NCI-H2107 treated with DMSO at 0.1 percent for 48 hours (cell line): ENCODE measurements at regions not wholly inside any gene's neighbourhood (a gene's known extent, or its start where the extent isn't known, plus 50 kb on each side); places are given as distances from the start of the nearest gene placed in this dataset.

ENCODE experiments used
- DNase-seq: peaks from one replicate; lab custom pipeline; 2025; ENCODE audit not compliant: unreplicated experiment; lab: John Stamatoyannopoulos, UW

GRCh38 chr18:4641771-4642368 lies 186.8 kb upstream of the DLGAP1 start:
- DNase-seq: no peak

GRCh38 chr18:4640349-4641012 lies 185.4 kb upstream of the DLGAP1 start:
- peak; percentile 3 for DNase-seq

- DNase-seq: no peak
Measured at GRCh38 chr18:4639628-4640310, 184.7 kb upstream of the DLGAP1 start.

GRCh38 chr18:4638680-4639079 lies 183.6 kb upstream of the DLGAP1 start:
- no peak for DNase-seq

GRCh38 chr18:4637876-4638275 lies 182.8 kb upstream of the DLGAP1 start:
- DNase-seq: no peak

- DNase-seq: no peak
Measured at GRCh38 chr18:4636967-4637366, 181.9 kb upstream of the DLGAP1 start.

- DNase-seq: no peak
Measured at GRCh38 chr18:4631239-4631638, 176.1 kb upstream of the DLGAP1 start.

- no peak for DNase-seq
Measured at GRCh38 chr18:4605212-4605611, 150.1 kb upstream of the DLGAP1 start.

GRCh38 chr18:4603955-4604354 lies 148.8 kb upstream of the DLGAP1 start:
- DNase-seq: no peak

- no peak for DNase-seq
Measured at GRCh38 chr18:4599312-4599711, 144.2 kb upstream of the DLGAP1 start.

GRCh38 chr18:4597301-4597700 lies 142.2 kb upstream of the DLGAP1 start:
- no peak for DNase-seq

- no peak for DNase-seq
Measured at GRCh38 chr18:4593895-4594294, 138.8 kb upstream of the DLGAP1 start.

- DNase-seq: no peak
Measured at GRCh38 chr18:4593459-4593858, 138.4 kb upstream of the DLGAP1 start.

GRCh38 chr18:4589056-4589800 lies 134.1 kb upstream of the DLGAP1 start:
- DNase-seq: no peak

- no peak for DNase-seq
Measured at GRCh38 chr18:4587204-4587603, 132.1 kb upstream of the DLGAP1 start.

GRCh38 chr18:4586731-4587130 lies 131.6 kb upstream of the DLGAP1 start:
- DNase-seq: no peak

- DNase-seq: no peak
Measured at GRCh38 chr18:4582431-4583335, 127.6 kb upstream of the DLGAP1 start.

GRCh38 chr18:4581966-4582365 lies 126.9 kb upstream of the DLGAP1 start:
- no peak for DNase-seq

GRCh38 chr18:4578449-4578848 lies 123.3 kb upstream of the DLGAP1 start:
- DNase-seq: no peak

GRCh38 chr18:4573735-4574134 lies 118.6 kb upstream of the DLGAP1 start:
- DNase-seq: no peak

GRCh38 chr18:4557502-4557901 lies 102.4 kb upstream of the DLGAP1 start:
- DNase-seq: no peak
